Mesothelial cell of epicardium (in vitro differentiated cells): ENCODE measurements at regions not wholly inside any gene's neighbourhood (a gene's known extent, or its start where the extent isn't known, plus 50 kb on each side); places are given as distances from the start of the nearest gene placed in this dataset.

Source experiments
- DNase-seq, 2 experiments: peaks; one replicate each; pipeline ENCODE4 v3.0.0; 2021; ENCODE audit warnings: low spot score in 2 of 2; ENCODE audit not compliant: unreplicated experiment in 2 of 2
- H3K27ac Mint-ChIP-seq: 2 replicates; pipeline ENCODE4 v1.8.0; 2021; ENCODE audit warnings: mixed read lengths
- H3K27me3 Mint-ChIP-seq: 2 replicates; pipeline ENCODE4 v1.8.0; 2021; ENCODE audit warnings: low read depth, mixed read lengths
- H3K36me3 Mint-ChIP-seq: 2 replicates; pipeline ENCODE4 v1.8.0; 2021; ENCODE audit warnings: mixed read lengths
- H3K4me1 Mint-ChIP-seq: 2 replicates; pipeline ENCODE4 v1.8.0; 2021; ENCODE audit warnings: mixed read lengths
- H3K4me3 Mint-ChIP-seq: 2 replicates; pipeline ENCODE4 v1.8.0; 2021; ENCODE audit warnings: mild to moderate bottlenecking, moderate library complexity, mixed read lengths
- H3K9me3 Mint-ChIP-seq: 2 replicates; pipeline ENCODE4 v1.8.0; 2021; ENCODE audit warnings: mixed read lengths
- CTCF ChIP-seq: fragments of 200-600 bp; sonication (generic); IDR thresholded peaks from one replicate; pipeline ENCODE4 v1.5.0; 2021; ENCODE audit warnings: antibody characterized with exemption; ENCODE audit not compliant: unreplicated experiment

DNA sequence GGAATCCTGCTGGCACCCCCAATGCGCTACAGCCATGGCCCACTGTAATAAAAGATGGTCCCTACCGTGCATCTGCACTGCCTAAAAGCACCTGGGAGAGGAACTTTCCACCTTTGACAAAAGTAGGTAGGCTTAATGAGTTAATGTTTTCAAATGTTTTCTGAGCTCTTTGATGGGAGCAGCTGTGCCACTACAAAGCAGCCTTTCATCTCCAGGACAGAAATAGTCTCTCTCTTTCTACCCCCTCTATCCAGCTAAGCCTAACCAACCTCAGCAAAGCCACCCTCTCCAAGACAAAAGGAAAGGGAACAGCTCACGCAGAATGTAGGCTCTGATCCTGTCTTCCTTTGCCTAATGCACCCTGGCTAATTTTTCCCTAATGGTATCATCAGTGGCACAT lies 560.2 kb downstream of the UQCRFS1 start:
- Mint-ChIP-seq H3K27me3 (peaks cover 11% of the 10 kb centered on the region), H3K9me3 (peaks cover 4% of the 10 kb centered on the region), H3K4me3 (no peak overlapping the region), H3K27ac (no peak overlapping the region), H3K4me1 (no peaks in the 10 kb centered on the region), H3K36me3 (no peaks in the 10 kb centered on the region)
- no peak for TF ChIP-seq CTCF
- no peak for DNase-seq

DNA sequence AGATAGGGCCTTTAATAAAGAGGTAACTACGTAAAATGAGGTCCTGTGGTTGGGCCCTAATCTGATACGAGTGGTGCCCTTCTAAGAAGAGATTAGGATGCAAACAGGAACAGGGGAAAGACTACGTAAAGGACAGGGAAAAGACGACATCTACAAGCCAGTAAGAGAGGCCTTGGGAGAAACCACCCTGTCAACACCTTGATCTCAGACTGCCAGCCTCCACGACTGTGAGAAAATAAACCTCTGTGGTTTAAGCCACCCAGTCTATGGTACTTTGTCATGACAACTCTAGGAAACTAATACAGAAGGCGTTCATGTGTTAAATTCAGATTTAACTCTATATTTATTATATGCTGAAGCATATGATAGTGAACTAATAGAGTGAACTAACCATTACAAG lies 566.3 kb downstream of the UQCRFS1 start:
- H3K27ac Mint-ChIP-seq: no peak overlapping the region
- no peaks in the 10 kb centered on the region for H3K4me1 Mint-ChIP-seq
- DNase-seq: no peak
- H3K27me3 Mint-ChIP-seq: peaks cover 15% of the 10 kb centered on the region
- TF ChIP-seq CTCF: no peak
- no peaks in the 10 kb centered on the region for H3K36me3 Mint-ChIP-seq
- H3K4me3 Mint-ChIP-seq: no peak overlapping the region
- no peaks in the 10 kb centered on the region for H3K9me3 Mint-ChIP-seq

- H3K27ac Mint-ChIP-seq: no peak overlapping the region
- peaks cover 9% of the 10 kb centered on the region for H3K27me3 Mint-ChIP-seq
- H3K4me1 Mint-ChIP-seq: no peaks in the 10 kb centered on the region
- DNase-seq: no peak
- no peaks in the 10 kb centered on the region for H3K9me3 Mint-ChIP-seq
- TF ChIP-seq CTCF: no peak
- no peaks in the 10 kb centered on the region for H3K36me3 Mint-ChIP-seq
- H3K4me3 Mint-ChIP-seq: no peak overlapping the region
Measured at GRCh38 chr19:28644169-28644775, 568.7 kb downstream of the UQCRFS1 start.

- DNase-seq: no peak
- Mint-ChIP-seq H3K36me3 (no peaks in the 10 kb centered on the region), H3K9me3 (no peaks in the 10 kb centered on the region), H3K4me3 (no peak overlapping the region), H3K4me1 (no peaks in the 10 kb centered on the region), H3K27ac (no peak overlapping the region), H3K27me3 (peaks cover 9% of the 10 kb centered on the region)
- TF ChIP-seq CTCF: no peak
Measured at GRCh38 chr19:28642787-28643683, 569.9 kb downstream of the UQCRFS1 start.

DNA sequence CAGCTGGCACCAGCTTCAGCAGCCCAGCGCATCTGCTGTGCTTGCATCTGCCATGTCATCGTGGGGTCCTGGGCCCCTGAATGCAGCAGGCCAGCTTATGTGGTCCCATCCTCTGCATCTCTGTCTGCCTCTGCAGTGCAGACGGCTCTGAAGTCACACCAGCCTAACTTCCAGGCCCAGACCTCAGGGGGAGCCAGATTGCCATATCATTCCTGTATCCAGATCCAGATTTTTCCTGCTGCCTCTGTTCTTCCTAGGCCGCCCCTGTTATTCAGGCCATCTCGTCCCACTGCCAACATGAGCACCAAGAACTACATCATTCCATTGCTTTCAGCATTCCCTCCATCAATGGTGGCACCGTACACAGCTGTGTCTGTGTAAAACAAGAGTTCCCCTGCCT lies 571.6 kb downstream of the UQCRFS1 start:
- H3K4me3 Mint-ChIP-seq: no peak overlapping the region

More for the DNA sequence above, 571.6 kb downstream of the UQCRFS1 start:
- Mint-ChIP-seq H3K9me3 (no peaks in the 10 kb centered on the region), H3K27me3 (peaks cover 9% of the 10 kb centered on the region), H3K4me1 (no peaks in the 10 kb centered on the region), H3K36me3 (no peaks in the 10 kb centered on the region), H3K27ac (no peak overlapping the region)
- DNase-seq: no peak
- no peak for TF ChIP-seq CTCF
